Gastroesophageal sphincter (tissue), 3 donors: ENCODE measurements at regions not wholly inside any gene's neighbourhood (a gene's known extent, or its start where the extent isn't known, plus 50 kb on each side); places are given as distances from the start of the nearest gene placed in this dataset.

Experiments
- EP300 ChIP-seq: sonication (generic); formaldehyde crosslinking; IDR thresholded peaks from one replicate; pipeline ENCODE4 v1.6.1; 2017; ENCODE audit warnings: antibody characterized with exemption, mild to moderate bottlenecking
- TF ChIP-seq, protein P1 (sequence below), 4 experiments: fragments of 200-600 bp in 2 of 4; fragments of 450-650 bp in 2 of 4; sonication (generic) in 1 of 4; IDR thresholded peaks; one replicate each; pipeline ENCODE4 v1.5.1; 2017 to 2019; ENCODE audit warnings: antibody characterized with exemption in 4 of 4, mild to moderate bottlenecking in 2 of 4, moderate library complexity in 2 of 4

DNA sequence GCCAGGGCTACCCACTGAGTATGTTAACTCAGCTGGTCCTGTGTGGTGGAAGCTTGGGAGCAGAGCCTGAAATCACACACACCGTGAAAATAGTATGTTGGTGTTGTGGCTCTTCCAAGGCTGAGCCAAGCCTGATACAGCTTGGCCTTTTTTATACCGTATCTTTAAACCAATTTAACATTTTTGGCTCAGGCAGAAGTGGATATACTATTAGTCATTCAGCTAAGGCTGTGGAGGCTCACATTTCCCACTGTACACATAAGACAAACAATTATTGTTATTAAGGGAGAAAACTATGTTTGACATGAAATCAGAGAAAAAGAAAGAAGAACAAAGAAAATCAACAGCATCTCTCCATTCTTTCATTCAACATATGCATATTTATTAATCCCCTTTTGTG is 159.0 kb downstream of the BCL11A start:
- TF ChIP-seq EP300: no peak
- TF ChIP-seq, protein P1, sequence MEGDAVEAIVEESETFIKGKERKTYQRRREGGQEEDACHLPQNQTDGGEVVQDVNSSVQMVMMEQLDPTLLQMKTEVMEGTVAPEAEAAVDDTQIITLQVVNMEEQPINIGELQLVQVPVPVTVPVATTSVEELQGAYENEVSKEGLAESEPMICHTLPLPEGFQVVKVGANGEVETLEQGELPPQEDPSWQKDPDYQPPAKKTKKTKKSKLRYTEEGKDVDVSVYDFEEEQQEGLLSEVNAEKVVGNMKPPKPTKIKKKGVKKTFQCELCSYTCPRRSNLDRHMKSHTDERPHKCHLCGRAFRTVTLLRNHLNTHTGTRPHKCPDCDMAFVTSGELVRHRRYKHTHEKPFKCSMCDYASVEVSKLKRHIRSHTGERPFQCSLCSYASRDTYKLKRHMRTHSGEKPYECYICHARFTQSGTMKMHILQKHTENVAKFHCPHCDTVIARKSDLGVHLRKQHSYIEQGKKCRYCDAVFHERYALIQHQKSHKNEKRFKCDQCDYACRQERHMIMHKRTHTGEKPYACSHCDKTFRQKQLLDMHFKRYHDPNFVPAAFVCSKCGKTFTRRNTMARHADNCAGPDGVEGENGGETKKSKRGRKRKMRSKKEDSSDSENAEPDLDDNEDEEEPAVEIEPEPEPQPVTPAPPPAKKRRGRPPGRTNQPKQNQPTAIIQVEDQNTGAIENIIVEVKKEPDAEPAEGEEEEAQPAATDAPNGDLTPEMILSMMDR (IDR thresholded peaks at IDR 0.05): no peak
